Esophagus muscularis mucosa (tissue), 4 donors: ENCODE measurements at regions not wholly inside any gene's neighbourhood (a gene's known extent, or its start where the extent isn't known, plus 50 kb on each side); places are given as distances from the start of the nearest gene placed in this dataset.

Experiments
- DNase-seq: peaks from one replicate; pipeline ENCODE4 v3.0.0-alpha.2; 2017; ENCODE audit errors: extremely low spot score
- H3K27ac ChIP-seq, 4 donors: fragments of 200-600 bp; sonication (generic); replicated peaks in 1 of 4; 1 replicate in 3 of 4; 2 replicates in 1 of 4; pipeline ENCODE4 v1.5.1; 2016 to 2019; ENCODE audit warnings: mild to moderate bottlenecking in 1 of 4
- H3K27me3 ChIP-seq, 4 donors: fragments of 200-600 bp; sonication (generic); one replicate each; pipeline versions ENCODE4 v1.5.1 to v1.6.0; 2016 to 2019
- H3K36me3 ChIP-seq, 4 donors: fragments of 200-600 bp; sonication (generic); one replicate each; pipeline ENCODE4 v1.5.1; 2016 to 2019
- H3K4me1 ChIP-seq, 4 donors: fragments of 200-600 bp; sonication (generic); one replicate each; pipeline ENCODE4 v1.5.1; 2016 to 2019
- H3K4me3 ChIP-seq, 4 donors: fragments of 200-600 bp; sonication (generic); 1 replicate in 2 of 4; 2 replicates in 2 of 4; pipeline ENCODE4 v1.5.1; 2016 to 2019; ENCODE audit warnings: mild to moderate bottlenecking in 4 of 4, moderate library complexity in 1 of 4
- H3K9me3 ChIP-seq, 4 donors: fragments of 200-600 bp; sonication (generic); 1 replicate in 3 of 4; 2 replicates in 1 of 4; pipeline ENCODE4 v1.5.1; 2016 to 2019
- CTCF ChIP-seq, 3 experiments: fragments of 200-600 bp in 2 of 3; fragments of 450-650 bp in 1 of 3; sonication (generic) in 2 of 3; IDR thresholded peaks; one replicate each; pipeline ENCODE4 v1.5.1; 2017 to 2019; ENCODE audit warnings: antibody characterized with exemption in 3 of 3, mild to moderate bottlenecking in 2 of 3, moderate library complexity in 1 of 3
- EP300 ChIP-seq: sonication (generic); formaldehyde crosslinking; IDR thresholded peaks from one replicate; pipeline ENCODE4 v1.6.1; 2017; ENCODE audit warnings: antibody characterized with exemption
- POLR2A ChIP-seq: fragments of 450-650 bp; IDR thresholded peaks from one replicate; pipeline ENCODE4 v1.6.1; 2017; ENCODE audit warnings: antibody characterized with exemption, moderate library complexity, mild to moderate bottlenecking, low read depth
- POLR2AphosphoS5 ChIP-seq, 2 donors: sonication (generic); formaldehyde crosslinking; IDR thresholded peaks; one replicate each; pipeline ENCODE4 v1.6.1; 2017; ENCODE audit warnings: antibody characterized with exemption in 2 of 2
- WGBS: methylation state at CpG from one replicate; pipeline ENCODE4 v1.1.5; 2018; 5-methylcytosine and 5-hydroxymethylcytosine counted together
- intact Hi-C: fragments of 100-400 bp; cut with DNase I; formaldehyde crosslinking; loops from one replicate; pipeline ENCODE4 v1.15.1; 2023

- intact Hi-C loops, result no loop called here
- Histone ChIP-seq H3K36me3 (no peaks in the 10 kb centered on the region), H3K4me1 (no peaks in the 10 kb centered on the region), H3K9me3 (no peaks in the 10 kb centered on the region), H3K4me3 (no peak overlapping the region), H3K27me3 (no peaks in the 10 kb centered on the region), H3K27ac (no peak overlapping the region)
- 80% methylated on average over 2 of the region's 2 CpGs for WGBS
- TF ChIP-seq POLR2A, result no peak
- peak in 1 of 3 experiments; percentile 22 for TF ChIP-seq CTCF (IDR thresholded peaks at IDR 0.05)
- DNase-seq, result no peak
Observed at GRCh38 chr6:140671926-140672325, 1297.5 kb upstream of the CITED2 start.

GRCh38 chr6:140670021-140670420, 1295.6 kb upstream of the CITED2 start:
- TF ChIP-seq CTCF (IDR thresholded peaks at IDR 0.05) (no peak), POLR2AphosphoS5 (IDR thresholded peaks at IDR 0.05) (no peak), POLR2A (no peak), EP300 (no peak)
- intact Hi-C loops, result no loop called here
- DNase-seq, result no peak
- Histone ChIP-seq H3K36me3 (no peaks in the 10 kb centered on the region), H3K27ac (no peak overlapping the region), H3K4me3 (no peak overlapping the region), H3K27me3 (no peaks in the 10 kb centered on the region), H3K4me1 (no peaks in the 10 kb centered on the region), H3K9me3 (no peaks in the 10 kb centered on the region)
- WGBS, result 30% methylated on average over 1 of the region's 1 CpG

- 91% methylated on average over 3 of the region's 3 CpGs for WGBS
- intact Hi-C loops, result no loop called here
- H3K9me3 ChIP-seq, result no peaks in the 10 kb centered on the region
- H3K4me1 ChIP-seq, result no peaks in the 10 kb centered on the region
- H3K4me3 ChIP-seq, result no peak overlapping the region
- no peak overlapping the region for H3K27ac ChIP-seq
- H3K36me3 ChIP-seq, result no peaks in the 10 kb centered on the region
- no peak for TF ChIP-seq POLR2AphosphoS5 (IDR thresholded peaks at IDR 0.05)
- TF ChIP-seq EP300, result no peak
- TF ChIP-seq POLR2A, result no peak
- no peak for TF ChIP-seq CTCF (IDR thresholded peaks at IDR 0.05)
- DNase-seq, result no peak
- no peaks in the 10 kb centered on the region for H3K27me3 ChIP-seq
Observed at GRCh38 chr6:140669321-140669720, 1294.9 kb upstream of the CITED2 start.

GRCh38 chr6:140663772-140664171, 1289.3 kb upstream of the CITED2 start:
- WGBS, result 95% methylated on average over 2 of the region's 2 CpGs
- no peak overlapping the region for H3K4me3 ChIP-seq
- no peak for DNase-seq
- no peaks in the 10 kb centered on the region for H3K9me3 ChIP-seq
- no peaks in the 10 kb centered on the region for H3K36me3 ChIP-seq
- TF ChIP-seq POLR2AphosphoS5 (IDR thresholded peaks at IDR 0.05) (no peak), POLR2A (no peak), EP300 (no peak), CTCF (IDR thresholded peaks at IDR 0.05) (no peak)
- no peaks in the 10 kb centered on the region for H3K4me1 ChIP-seq
- H3K27me3 ChIP-seq, result no peaks in the 10 kb centered on the region
- H3K27ac ChIP-seq, result no peak overlapping the region
- intact Hi-C loops, result no loop called here

- Histone ChIP-seq H3K27me3 (no peaks in the 10 kb centered on the region), H3K36me3 (no peaks in the 10 kb centered on the region), H3K4me3 (no peak overlapping the region), H3K9me3 (no peaks in the 10 kb centered on the region), H3K27ac (no peak overlapping the region), H3K4me1 (no peaks in the 10 kb centered on the region)
- DNase-seq, result no peak
- 89% methylated on average over 2 of the region's 2 CpGs for WGBS
- no peak for TF ChIP-seq POLR2A
- no peak for TF ChIP-seq POLR2AphosphoS5 (IDR thresholded peaks at IDR 0.05)
- TF ChIP-seq EP300, result no peak
- no peak for TF ChIP-seq CTCF (IDR thresholded peaks at IDR 0.05)
- intact Hi-C loops, result no loop called here
Observed at GRCh38 chr6:140663094-140663493, 1288.6 kb upstream of the CITED2 start.
